ENCODE measurements at regions not wholly inside any gene's neighbourhood (a gene's known extent, or its start where the extent isn't known, plus 50 kb on each side); places are given as distances from the start of the nearest gene placed in this dataset.

- Histone ChIP-seq H3K4me3 (no peak overlapping the region), H3K4me1 (no peaks in the 10 kb centered on the region), H3K27ac (replicated peaks) (no peak overlapping the region), H3K9me3 (replicated peaks) (no peaks in the 10 kb centered on the region), H3K36me3 (no peaks in the 10 kb centered on the region), H3K27me3 (ENCODE audit: low read depth) (no peaks in the 10 kb centered on the region)
- no peak for DNase-seq
- TF ChIP-seq, protein P1, sequence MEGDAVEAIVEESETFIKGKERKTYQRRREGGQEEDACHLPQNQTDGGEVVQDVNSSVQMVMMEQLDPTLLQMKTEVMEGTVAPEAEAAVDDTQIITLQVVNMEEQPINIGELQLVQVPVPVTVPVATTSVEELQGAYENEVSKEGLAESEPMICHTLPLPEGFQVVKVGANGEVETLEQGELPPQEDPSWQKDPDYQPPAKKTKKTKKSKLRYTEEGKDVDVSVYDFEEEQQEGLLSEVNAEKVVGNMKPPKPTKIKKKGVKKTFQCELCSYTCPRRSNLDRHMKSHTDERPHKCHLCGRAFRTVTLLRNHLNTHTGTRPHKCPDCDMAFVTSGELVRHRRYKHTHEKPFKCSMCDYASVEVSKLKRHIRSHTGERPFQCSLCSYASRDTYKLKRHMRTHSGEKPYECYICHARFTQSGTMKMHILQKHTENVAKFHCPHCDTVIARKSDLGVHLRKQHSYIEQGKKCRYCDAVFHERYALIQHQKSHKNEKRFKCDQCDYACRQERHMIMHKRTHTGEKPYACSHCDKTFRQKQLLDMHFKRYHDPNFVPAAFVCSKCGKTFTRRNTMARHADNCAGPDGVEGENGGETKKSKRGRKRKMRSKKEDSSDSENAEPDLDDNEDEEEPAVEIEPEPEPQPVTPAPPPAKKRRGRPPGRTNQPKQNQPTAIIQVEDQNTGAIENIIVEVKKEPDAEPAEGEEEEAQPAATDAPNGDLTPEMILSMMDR (IDR thresholded peaks at IDR 0.05; ENCODE audit: borderline replicate concordance): no peak
- intact Hi-C loops (cut with micrococcal nuclease): no loop called here
These were observed 268.2 kb downstream of the ISL1 start for GRCh38 chr5:51651476-51651875.

- H3K27me3 ChIP-seq (ENCODE audit: low read depth): no peaks in the 10 kb centered on the region
These were observed 268.6 kb downstream of the ISL1 start for GRCh38 chr5:51651889-51652288.

GRCh38 chr5:51652980-51653379 lies 269.7 kb downstream of the ISL1 start:
- H3K27ac ChIP-seq (replicated peaks): no peak overlapping the region
- no peaks in the 10 kb centered on the region for H3K36me3 ChIP-seq
- no peaks in the 10 kb centered on the region for H3K27me3 ChIP-seq (ENCODE audit: low read depth)
- H3K9me3 ChIP-seq (replicated peaks): no peaks in the 10 kb centered on the region
- no peaks in the 10 kb centered on the region for H3K4me1 ChIP-seq
- intact Hi-C loops (cut with micrococcal nuclease): no loop called here
- DNase-seq: no peak
- H3K4me3 ChIP-seq: no peak overlapping the region
- TF ChIP-seq, protein P1 (IDR thresholded peaks at IDR 0.05; ENCODE audit: borderline replicate concordance): no peak

More at GRCh38 chr5:51651889-51652288, 268.6 kb downstream of the ISL1 start:
- intact Hi-C loops (cut with micrococcal nuclease): no loop called here
- no peak for DNase-seq
- Histone ChIP-seq H3K9me3 (replicated peaks) (no peaks in the 10 kb centered on the region), H3K4me1 (no peaks in the 10 kb centered on the region), H3K36me3 (no peaks in the 10 kb centered on the region), H3K27ac (replicated peaks) (no peak overlapping the region), H3K4me3 (no peak overlapping the region)
- TF ChIP-seq, protein P1 (IDR thresholded peaks at IDR 0.05; ENCODE audit: borderline replicate concordance): no peak

GRCh38 chr5:51657340-51658240 lies 274.3 kb downstream of the ISL1 start:
- no peaks in the 10 kb centered on the region for H3K9me3 ChIP-seq (replicated peaks)

DNA sequence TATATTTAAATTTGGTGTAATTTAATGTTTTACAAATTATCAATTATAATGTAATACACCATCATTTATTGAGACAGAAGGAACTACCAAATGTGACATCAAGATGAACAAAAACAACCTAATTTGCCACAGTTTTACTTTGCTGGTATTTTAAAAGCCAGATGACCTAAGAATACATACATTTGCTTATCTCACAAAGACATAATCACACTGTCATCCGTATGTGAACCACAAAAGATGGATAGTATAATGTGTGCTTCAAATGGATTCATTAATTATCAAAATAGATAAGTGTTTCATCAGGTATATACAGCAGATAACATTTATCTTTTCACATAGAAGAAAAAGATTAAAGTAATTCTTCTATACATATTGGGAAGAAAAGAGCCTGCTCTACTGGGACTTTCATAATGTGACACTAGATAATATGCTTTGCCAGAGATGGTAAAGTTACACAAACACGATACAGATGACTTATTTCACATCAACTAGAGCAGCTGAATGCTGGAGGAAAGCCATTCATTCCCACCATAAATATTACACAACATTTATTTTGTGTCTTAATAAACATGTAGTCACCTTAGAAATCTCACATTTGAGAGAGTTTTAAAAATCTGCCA lies 278.5 kb downstream of the ISL1 start:
- Histone ChIP-seq H3K9me3 (replicated peaks) (no peaks in the 10 kb centered on the region), H3K4me3 (no peak overlapping the region), H3K27me3 (ENCODE audit: low read depth) (no peaks in the 10 kb centered on the region), H3K4me1 (no peaks in the 10 kb centered on the region), H3K36me3 (no peaks in the 10 kb centered on the region), H3K27ac (replicated peaks) (no peak overlapping the region)
- TF ChIP-seq, protein P1 (IDR thresholded peaks at IDR 0.05; ENCODE audit: borderline replicate concordance): no peak
- no peak for DNase-seq
- intact Hi-C loops (cut with micrococcal nuclease): no loop called here

More at GRCh38 chr5:51657340-51658240, 274.3 kb downstream of the ISL1 start:
- intact Hi-C loops (cut with micrococcal nuclease): no loop called here
- H3K27me3 ChIP-seq (ENCODE audit: low read depth): no peaks in the 10 kb centered on the region
- H3K27ac ChIP-seq (replicated peaks): no peak overlapping the region
- H3K4me1 ChIP-seq: no peaks in the 10 kb centered on the region
- TF ChIP-seq, protein P1 (IDR thresholded peaks at IDR 0.05; ENCODE audit: borderline replicate concordance): no peak
- H3K36me3 ChIP-seq: no peaks in the 10 kb centered on the region
- no peak overlapping the region for H3K4me3 ChIP-seq
- DNase-seq: no peak
